ENCODE measurements at regions not wholly inside any gene's neighbourhood (a gene's known extent, or its start where the extent isn't known, plus 50 kb on each side); places are given as distances from the start of the nearest gene placed in this dataset.

DNA sequence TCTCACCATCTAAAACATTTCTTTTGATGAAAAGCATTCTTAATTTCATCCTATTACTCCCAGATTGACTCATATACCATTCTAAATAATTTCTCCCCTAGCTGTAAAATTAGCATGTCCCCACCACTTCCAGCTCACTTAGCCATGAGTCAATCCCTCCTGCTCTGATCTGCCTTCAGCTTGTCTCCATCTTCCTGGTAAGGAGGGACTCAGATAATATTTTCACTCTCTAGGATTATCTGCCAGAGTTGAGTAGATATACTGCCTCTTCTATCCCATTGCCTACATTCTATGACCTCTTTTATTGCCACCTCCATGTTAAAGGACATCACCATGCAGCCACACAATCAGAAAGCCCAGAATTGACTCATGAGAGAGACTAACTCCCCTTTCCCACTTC, 348.8 kb upstream of the POU3F2 start:
- ChIA-PET CTCF (no interaction called here), RAD21 (ENCODE audit: unreplicated experiment) (no interaction called here), SMC1A (ENCODE audit: uncharacterized antibody, unreplicated experiment) (no interaction called here), POLR2A (no interaction called here)
- no peak overlapping the region for H3K9ac ChIP-seq (ENCODE audit: control insufficient read depth, insufficient read depth, low read length)
- no peak for DNase-seq (ENCODE audit: low read depth, low spot score)
- no peak overlapping the region for H2AFZ ChIP-seq (ENCODE audit: control insufficient read depth, low read depth, low read length)
- no peaks in the 10 kb centered on the region for H3K4me1 ChIP-seq (ENCODE audit: control insufficient read depth, insufficient read depth, low read length)
- H3K27me3 ChIP-seq (replicated peaks in 1 of 2; ENCODE audit: control insufficient read depth in 2 of 2, insufficient read depth in 2 of 2, low read length in 1 of 2), result no peaks in the 10 kb centered on the region
- no peaks in the 10 kb centered on the region for H3K36me3 ChIP-seq (ENCODE audit: control insufficient read depth in 2 of 2, insufficient read depth in 2 of 2, low read length in 1 of 2)
- intact Hi-C loops (cut with micrococcal nuclease; ENCODE audit: unreplicated experiment) (no loop called here), in situ Hi-C loops (cut with MboI) (no loop called here)
- no peak for ATAC-seq
- TF ChIP-seq RELA (IDR thresholded peaks at IDR 0.05; ENCODE audit: borderline replicate concordance, partially characterized antibody) (no peak), HDAC6 (IDR thresholded peaks at IDR 0.05; ENCODE audit: unreplicated experiment) (no peak), EED (IDR thresholded peaks at IDR 0.05; ENCODE audit: low read depth) (no peak), PKNOX1 (IDR thresholded peaks at IDR 0.05) (no peak), CBX5 (IDR thresholded peaks at IDR 0.05; ENCODE audit: low read depth) (no peak), SREBF2 (IDR thresholded peaks at IDR 0.05; ENCODE audit: low read length) (no peak), CEBPZ (IDR thresholded peaks at IDR 0.05; ENCODE audit: low read depth, low read length) (no peak), KLF5 (IDR thresholded peaks at IDR 0.05; ENCODE audit: partially characterized antibody) (no peak), SMARCA5 (IDR thresholded peaks at IDR 0.05) (no peak)
- TF ChIP-seq, protein P1, sequence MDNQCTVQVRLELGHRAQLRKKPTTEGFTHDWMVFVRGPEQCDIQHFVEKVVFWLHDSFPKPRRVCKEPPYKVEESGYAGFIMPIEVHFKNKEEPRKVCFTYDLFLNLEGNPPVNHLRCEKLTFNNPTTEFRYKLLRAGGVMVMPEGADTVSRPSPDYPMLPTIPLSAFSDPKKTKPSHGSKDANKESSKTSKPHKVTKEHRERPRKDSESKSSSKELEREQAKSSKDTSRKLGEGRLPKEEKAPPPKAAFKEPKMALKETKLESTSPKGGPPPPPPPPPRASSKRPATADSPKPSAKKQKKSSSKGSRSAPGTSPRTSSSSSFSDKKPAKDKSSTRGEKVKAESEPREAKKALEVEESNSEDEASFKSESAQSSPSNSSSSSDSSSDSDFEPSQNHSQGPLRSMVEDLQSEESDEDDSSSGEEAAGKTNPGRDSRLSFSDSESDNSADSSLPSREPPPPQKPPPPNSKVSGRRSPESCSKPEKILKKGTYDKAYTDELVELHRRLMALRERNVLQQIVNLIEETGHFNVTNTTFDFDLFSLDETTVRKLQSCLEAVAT (IDR thresholded peaks at IDR 0.05), result no peak
- TF ChIP-seq, protein P2, sequence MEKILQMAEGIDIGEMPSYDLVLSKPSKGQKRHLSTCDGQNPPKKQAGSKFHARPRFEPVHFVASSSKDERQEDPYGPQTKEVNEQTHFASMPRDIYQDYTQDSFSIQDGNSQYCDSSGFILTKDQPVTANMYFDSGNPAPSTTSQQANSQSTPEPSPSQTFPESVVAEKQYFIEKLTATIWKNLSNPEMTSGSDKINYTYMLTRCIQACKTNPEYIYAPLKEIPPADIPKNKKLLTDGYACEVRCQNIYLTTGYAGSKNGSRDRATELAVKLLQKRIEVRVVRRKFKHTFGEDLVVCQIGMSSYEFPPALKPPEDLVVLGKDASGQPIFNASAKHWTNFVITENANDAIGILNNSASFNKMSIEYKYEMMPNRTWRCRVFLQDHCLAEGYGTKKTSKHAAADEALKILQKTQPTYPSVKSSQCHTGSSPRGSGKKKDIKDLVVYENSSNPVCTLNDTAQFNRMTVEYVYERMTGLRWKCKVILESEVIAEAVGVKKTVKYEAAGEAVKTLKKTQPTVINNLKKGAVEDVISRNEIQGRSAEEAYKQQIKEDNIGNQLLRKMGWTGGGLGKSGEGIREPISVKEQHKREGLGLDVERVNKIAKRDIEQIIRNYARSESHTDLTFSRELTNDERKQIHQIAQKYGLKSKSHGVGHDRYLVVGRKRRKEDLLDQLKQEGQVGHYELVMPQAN (conservative IDR thresholded peaks at IDR 0.05), result no peak
- no peaks in the 10 kb centered on the region for H3K79me2 ChIP-seq (ENCODE audit: control insufficient read depth, insufficient read depth, low read length)
- H3K4me2 ChIP-seq (ENCODE audit: control insufficient read depth, insufficient read depth), result no peak overlapping the region
- no TSS peak for BruUV-seq (replicated peaks)
- H4K20me1 ChIP-seq (ENCODE audit: control insufficient read depth, insufficient read depth), result no peaks in the 10 kb centered on the region
- FAIRE-seq, result no peak
- no peak overlapping the region for H3K27ac ChIP-seq (ENCODE audit: control insufficient read depth, insufficient read depth)
- no peak overlapping the region for H3K4me3 ChIP-seq
- H3K9me3 ChIP-seq (replicated peaks; ENCODE audit: control insufficient read depth, insufficient read depth, low read length), result no peaks in the 10 kb centered on the region

Data from GM12878 (cell line).